Hippocampal formation (tissue), 2 donors: ENCODE measurements at regions not wholly inside any gene's neighbourhood (a gene's known extent, or its start where the extent isn't known, plus 50 kb on each side); places are given as distances from the start of the nearest gene placed in this dataset.
"Not testable (repeated sequence)": the region's sequence is repeated elsewhere in the genome, so short reads cannot be mapped to it uniquely, and the experiment has no call there.

Source experiments
- DNase-seq, 2 donors: peaks; one replicate each; lab custom pipeline; 2025; lab: John Stamatoyannopoulos, UW

DNA sequence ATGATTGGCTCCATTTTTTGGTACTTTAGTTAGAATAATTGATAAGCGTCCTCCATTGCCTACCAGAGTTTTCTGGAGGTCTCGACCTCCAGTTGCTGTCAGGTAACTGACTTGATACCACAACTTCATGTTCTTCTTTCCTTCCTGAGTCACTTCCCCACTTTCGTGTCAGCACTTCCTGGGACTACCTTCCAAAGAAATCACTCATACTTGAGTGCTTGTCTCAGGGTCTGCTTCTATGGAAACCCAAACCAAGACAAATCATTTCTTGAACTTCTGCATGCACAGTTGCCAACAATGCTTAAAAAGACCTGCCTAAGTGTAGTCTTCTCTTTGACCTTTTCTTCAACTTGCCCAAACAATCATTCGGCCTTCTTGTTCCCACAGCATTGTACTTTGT is 210.3 kb upstream of the ETAA1 start:
- DNase-seq: no peak

DNA sequence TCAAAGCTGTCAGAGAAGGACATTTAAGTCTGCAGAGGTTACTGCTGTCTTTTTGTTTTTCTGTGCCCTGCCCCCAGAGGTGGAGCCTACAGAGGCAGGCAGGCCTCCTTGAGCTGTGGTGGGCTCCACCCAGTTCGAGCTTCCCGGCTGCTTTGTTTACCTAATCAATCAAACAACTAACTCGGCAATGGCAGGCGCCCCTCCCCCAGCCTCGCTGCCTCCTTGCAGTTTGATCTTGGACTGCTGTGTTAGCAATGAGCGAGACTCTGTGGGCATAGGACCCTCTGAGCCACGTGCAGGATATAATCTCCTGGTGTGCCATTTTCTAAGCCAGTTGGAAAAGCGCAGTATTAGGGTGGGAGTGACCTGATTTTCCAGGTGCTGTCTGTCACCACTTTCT is 201.8 kb upstream of the ETAA1 start:
- not testable (repeated sequence) for DNase-seq

DNA sequence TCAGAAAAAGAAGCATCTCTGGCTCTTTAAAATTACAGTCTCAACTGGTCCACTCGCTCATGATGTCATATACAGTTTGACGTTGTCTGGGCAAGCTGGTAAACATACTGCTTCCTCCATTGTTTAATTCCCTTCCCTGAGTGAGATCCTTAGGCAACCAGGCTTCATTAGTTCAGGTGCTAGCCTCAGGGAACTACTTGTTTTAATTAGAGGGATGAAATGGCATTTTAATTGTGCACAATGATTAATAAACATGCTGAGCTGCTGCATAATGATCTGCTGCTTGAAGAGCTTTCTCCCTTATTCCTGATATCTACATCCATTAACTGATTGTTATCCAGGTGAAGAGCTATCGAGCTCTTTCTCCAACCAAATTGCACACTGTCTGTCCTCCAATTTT is 195.6 kb upstream of the ETAA1 start:
- DNase-seq: no peak

DNA sequence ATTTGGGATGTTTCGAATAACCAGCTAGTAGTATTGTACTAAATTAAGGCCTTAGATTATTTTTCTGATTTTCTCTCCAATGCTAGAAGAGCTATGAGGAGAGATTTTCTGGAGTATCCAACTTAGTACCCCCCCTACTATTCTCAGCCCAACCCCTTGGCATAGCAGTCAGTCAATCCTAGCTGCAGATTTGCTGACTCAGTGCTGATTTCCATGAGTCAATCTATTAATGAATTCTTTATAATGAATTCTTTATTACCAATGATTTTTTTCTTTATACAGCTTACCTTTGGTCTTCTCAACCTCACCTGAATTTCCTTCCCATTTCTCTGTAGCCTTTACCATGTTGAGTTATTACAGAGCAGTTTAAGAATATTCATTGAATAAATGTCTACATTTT is 192.8 kb upstream of the ETAA1 start:
- no peak for DNase-seq

DNA sequence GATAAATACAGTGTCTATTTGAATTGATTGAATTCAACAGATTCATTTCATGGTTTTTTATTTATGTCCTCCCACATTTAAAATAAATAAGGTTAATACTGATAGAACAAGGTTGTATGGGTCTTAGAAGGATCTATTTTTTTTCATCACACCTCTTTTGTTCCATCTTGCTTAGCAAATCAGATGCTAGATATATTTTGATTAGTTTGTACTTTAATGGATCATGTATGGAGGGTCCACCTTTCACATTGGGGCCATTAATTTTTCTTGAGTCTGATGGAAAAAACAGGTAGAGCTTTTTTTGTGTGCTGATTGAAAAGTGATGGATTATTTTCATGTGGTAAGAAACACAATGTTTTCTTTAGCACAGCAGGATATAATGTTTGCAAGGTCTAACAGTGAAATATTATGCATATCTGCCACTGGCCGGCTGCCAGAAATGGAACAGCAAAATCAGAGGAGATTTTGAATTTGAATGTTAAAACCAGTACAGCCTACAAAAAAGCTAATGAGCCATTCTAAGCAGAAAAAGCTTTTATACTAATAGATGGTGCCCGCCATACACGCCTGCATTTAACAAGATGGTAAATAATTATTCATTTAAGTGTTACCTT is 188.1 kb upstream of the ETAA1 start:
- no peak for DNase-seq

DNA sequence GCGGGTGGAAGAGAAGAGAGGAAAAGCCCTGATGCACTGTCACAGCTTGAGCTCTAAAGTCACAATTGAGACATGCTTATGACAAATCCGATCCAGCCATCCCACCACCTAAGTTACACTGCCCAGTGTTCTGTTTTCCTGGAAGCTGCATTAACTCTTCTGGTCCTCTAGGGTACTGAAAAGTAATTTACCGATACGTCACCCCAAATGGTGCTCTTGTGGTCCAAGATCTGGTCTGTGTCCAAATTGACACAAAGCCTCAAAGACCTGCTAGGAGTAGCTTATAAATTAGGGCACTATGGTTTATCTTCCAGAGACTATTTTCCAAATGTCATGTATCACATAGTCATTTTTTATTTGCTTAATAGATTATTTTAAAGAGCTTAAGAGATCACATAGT is 186.7 kb upstream of the ETAA1 start:
- no peak for DNase-seq

DNA sequence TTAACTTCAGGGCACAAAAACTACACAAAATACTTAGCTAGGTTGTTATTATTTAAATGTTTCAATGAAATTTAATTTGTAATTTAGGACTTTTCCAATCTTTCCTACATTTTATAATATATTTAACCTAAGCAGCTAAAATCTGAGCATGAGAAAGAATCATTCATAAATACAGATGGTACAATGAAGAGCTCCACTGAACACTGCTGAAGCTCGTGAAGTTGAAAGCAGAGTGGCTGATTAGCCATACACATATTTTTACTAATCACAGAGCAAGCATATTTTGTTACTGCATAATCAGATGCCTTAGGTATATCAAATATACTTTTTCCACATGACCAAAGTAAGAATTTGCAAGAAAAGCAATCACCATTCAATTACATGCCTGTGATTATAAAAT is 184.9 kb upstream of the ETAA1 start:
- DNase-seq: no peak

DNA sequence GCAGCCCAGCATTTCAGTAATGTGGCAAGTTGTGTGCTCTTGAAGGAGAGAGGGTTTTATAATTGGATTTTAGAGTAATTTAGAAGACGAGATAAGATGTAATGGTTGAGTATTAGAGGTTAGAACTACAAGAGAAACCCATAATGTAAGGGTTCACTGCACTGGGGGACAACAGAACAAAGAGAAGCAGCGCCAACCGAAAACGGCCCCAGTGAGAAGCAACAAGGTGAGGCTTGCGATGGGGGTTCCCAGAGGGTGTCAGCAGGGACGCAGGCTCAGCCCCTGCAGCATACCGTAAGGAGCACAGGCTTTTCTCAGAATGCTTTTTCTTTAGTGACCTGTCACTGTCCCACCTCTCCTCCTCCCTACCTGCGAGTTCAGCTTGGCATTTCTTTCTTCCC is 183.9 kb upstream of the ETAA1 start:
- no peak for DNase-seq

DNA sequence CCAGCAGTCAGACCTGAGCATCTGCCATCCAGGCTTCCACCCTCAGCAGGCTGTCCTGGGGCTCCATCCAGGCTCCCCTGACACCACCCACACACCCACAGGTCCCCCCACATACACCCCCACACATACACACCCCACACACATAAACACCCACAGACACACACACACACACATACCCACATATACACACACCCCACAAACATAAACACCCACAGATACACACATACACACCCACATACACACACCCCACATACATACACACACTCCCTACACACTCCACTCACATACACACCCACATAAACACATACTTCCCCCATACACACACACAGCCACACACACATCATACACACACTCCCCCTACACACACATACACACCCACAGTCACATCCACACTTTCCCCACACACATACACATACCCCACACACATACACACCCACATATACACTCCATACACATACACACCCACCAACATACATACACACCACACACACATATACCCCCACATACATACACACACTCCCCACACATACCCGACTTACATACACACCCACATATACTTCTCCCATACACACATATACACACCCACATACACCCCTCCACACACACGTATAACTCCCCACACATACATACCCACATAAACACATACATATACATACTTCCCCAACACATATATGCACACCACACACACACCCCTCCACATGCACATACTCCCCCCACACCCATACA is 183.3 kb upstream of the ETAA1 start:
- DNase-seq: no peak

DNA sequence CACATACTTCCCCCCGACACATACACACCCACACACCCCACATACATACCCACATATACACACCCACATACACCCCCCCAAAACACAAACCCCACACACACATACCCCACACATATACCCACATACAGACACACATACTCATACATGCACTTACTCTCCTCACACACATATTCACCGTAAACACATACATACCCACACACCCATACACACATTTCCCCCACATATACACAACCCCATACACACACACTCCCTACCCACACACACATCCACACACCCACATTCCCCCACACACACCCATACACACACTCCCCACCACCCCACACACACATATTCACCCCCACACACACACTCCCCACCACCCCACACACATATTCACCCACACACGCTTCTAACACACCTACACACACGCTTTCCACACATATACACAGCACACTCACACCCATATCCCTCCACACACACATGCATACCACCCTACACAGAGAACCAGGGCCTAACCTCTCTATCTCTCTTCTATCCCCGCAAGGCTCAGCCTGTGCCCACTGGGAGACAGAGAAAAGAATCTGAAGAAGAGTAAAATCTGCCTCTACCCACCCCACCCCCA is 182.4 kb upstream of the ETAA1 start:
- DNase-seq: no peak

DNA sequence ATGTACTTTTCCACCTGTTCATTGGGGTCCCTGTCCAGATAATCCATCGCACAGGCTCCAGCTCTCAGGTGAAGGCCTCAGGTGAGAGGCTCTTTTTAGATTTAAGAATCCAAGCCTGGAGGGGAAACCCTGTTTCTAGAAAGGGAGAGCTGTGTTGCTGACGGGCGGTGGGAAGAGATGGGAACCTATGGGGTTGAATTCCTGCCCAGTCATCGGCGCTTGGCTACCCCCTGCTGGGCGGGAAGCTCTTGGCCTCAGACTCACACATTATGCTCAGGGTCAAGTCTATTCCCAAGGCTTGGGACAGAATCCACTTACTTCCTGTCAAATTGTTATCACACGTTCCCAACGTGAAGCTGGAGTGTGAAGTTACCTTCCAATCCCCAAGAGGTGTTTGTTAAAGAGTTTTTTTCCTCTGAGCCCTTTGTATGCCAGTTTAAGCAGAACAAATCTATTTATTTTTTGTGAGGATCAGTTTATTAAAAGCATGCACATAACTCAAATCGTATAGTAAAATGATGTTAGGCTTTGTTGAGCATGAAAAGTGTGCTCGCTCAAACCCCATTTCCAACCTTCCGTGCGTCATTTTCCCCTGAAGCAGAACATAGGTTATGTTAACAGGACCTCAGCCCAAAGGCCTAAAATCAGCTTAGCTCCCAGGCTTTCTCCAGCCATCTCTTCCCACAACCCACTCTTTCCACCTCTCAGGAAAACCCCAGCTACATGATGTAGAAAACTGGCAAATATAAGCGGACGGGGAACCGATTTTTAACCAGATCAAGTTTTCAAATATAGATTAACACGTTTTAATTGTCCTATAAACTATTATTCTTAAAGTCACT is 181.7 kb upstream of the ETAA1 start:
- DNase-seq: no peak

DNA sequence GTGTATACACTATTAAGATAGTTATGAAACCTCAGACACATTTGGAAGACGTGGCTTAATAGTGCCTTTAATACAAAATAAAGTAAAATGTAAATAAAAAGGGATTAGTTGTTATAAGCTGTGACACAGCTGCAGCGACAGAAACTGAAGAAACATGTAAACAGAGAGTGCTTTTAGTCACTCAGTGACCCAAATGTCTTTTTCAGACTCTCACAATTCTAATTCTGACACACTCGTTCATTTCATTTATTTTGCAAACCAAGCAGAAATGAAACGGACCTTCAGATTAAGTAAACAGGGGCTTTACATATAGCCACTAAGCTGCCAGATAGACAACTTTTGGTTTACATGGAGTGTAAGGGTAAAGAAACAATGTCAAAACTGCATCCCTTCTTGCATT is 181.0 kb upstream of the ETAA1 start:
- DNase-seq: no peak

DNA sequence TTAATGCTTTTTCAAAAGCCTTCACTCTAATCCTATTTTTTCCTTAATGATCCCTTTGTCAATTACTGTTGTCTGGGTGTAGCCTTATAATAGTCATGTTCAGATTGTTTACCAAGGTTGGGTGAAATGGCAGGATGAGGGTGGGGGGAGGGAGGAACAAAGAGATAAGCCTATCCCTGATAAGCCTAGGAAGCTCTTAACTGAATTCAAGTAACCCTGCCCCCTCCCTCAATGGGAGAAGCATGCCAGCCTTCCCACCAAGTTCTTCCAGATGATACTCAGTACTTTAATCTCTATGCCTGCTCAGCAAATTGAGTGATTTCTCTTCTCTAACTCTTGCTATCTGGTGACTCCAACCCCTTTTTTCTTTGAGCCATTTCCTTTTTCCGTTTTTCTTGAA is 180.3 kb upstream of the ETAA1 start:
- no peak for DNase-seq

DNA sequence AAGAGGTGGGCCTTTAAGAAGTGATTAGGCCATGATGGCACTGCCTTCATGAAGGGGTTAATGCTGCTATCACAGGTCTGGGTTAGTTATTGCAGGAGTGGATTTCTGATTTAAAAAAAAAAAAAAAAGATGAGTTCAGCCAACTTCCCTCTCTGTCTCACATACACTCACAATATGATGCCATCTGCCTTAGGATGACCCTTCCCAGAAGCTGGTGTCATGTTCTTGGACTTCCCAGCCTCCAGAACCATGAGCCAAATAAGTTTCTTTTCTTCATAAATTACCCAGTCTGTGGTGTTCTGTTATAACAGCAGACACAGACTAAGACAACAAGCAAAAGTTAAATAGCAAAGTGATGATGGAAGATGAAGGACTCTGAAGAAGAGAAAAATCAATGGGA is 179.7 kb upstream of the ETAA1 start:
- no peak for DNase-seq

DNA sequence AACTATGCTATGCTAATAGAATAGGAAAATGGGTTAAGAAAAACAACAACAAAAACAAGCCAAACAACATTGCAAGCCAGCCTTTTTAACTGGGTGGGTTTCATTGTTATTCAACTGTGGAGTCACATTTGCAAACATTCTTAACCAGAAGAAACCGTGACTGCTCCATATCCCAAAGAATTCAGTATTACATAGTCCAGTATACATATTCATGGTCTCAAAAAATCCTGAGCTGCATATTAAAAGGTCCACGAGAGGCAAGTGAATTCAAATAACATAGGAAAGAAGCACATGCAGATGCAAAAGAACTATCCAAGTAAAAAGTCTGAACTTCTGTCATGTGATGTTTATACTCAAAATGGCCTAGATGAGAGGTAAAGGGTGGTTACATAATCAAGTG is 179.1 kb upstream of the ETAA1 start:
- DNase-seq: no peak

DNA sequence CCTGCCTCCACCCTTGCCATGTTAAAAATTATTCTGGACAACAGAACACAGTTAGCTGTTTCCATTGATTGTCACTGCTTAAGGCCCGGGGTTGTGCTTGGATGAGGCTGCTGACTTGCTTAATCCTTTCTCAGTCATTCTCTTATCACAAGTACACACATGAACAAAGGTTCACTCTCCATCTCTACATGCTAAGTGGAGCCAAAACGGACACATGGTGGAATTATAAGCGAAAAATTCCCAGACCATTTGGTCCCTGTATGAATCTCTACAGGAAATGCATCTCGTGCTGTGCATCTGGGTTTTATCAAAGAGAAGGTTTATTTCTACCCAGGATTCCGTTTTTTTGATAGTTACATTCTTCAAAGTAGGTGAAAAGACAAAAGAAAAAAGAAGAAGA is 177.5 kb upstream of the ETAA1 start:
- no peak for DNase-seq

DNA sequence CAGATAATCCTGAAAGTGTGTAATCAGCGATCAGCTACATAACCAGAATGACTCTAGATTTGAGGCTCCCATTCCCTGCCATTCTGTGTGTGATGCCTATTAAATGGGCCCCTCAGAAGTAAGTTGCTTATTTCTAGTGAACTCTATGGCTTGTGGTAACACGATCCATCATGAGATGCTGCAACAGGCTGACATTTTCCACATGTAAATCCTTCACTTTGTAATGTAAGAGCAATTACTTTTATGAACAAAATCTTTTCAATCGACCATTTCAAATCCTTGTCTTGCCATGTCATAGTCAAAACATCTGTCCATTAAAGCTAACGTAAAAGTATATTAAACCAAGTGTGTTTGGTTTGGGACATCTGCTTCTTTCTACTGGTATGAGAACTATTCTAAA is 175.9 kb upstream of the ETAA1 start:
- DNase-seq: no peak

DNA sequence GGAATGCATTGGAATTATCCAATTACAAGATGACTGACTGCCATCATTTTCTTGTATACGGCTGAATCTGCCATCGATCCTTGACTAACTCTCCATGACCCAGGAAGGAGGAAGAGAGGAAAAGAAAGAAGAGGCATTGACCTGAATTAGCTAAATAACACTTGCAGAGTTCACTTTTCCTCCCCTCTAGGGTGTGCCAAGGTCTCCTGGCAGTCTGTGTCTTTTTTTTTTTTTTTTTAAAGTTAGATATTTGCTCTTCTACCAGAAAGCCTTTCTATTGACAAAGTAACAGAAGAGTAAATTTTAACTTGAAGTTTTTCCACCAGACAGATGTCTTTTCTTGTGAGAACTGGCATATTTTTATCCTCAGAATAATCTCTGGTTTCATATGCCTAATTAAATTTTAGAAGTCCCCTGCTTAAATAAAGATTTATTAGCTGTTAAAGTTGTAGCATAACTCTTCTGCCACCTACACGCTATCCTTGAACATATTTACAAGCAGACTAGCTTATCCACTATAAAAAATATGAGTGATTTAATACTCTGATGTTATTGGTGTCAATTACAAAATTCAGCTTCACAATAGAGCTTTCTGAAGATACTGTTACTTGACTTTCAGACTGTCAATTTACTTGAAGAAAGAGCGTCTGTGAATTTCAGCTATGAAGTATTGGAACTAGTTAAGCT is 171.7 kb upstream of the ETAA1 start:
- DNase-seq: no peak

DNA sequence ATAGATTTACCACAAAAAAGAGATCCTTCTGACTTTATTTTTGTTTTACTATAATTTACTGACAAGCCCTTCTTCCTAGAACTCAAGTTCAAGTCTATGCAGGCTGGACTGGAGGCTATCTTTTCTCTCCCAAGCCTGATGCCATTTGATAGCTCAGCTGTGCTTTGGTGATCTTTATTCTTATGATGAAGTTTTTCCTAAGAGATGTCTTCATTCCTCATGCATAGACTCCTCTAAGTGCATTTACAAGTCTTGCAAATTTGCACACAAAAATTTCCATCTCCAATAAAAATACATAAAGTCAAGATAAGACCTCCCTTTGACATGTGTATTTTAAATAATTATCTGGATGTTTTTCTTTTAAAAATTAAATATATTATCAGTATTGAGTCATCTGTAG is 167.4 kb upstream of the ETAA1 start:
- DNase-seq: no peak

DNA sequence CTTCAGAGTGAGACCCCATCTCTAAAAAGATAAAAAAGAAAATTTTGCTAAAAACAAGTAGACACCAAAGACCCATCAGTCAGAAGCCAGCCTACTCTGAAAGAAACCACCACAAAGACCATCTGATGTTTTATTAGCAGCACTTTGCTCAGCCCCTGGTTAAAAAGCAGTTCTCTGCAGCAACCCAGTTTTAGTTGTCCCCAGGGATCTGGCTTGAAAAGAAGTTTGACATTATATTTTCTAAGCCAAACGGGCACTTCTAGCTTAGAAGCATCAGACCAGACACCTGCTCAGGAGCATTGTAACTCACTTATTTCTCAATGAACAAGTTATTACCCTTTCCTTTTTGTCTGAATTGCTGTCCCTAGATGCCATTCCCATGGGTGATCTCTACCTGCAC is 164.2 kb upstream of the ETAA1 start:
- no peak for DNase-seq

DNA sequence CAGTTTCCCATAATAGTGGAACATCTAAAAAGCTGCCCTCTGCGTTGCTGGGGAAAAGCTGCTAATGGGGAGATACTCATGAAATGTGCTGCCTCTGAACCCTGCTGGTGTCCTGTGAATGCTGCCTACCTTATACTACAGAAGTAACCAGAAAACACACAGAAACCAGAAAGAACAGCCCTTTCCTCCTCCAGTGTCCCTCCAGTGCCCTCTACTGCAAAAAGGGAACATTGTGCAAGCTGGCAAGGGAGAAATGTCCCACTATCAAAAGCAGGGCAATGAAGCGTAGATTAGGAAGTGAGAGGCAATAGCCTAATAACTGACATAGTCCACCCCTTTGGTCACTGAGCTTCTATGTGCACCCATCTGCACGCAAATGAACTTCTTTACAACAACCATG is 162.7 kb upstream of the ETAA1 start:
- no peak for DNase-seq

DNA sequence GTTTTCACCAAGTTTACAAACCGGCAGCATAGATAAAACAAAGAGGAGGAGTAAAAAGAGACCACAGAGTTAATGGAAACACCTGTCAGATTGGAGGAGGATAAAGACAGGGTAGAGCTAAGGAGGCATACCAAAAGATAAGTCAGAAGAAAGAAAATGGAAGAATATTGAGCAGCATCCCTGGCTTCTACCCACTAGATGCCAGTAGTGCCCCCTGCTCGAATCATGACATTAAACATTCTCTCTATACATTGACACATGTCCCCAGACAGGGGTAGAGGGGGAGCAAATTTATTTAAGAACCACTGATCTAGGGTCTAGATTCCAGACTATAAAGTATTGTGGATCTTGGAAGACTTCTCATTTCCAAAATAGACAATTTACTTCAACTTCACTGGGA is 159.8 kb upstream of the ETAA1 start:
- no peak for DNase-seq
